CD4-positive, alpha-beta T cell treated with Interleukin-12 subunit alpha and Interleukin-12 subunit beta, for 1 hour (primary cell): ENCODE measurements at regions not wholly inside any gene's neighbourhood (a gene's known extent, or its start where the extent isn't known, plus 50 kb on each side); places are given as distances from the start of the nearest gene placed in this dataset.

Experiments
- DNase-seq: peaks from one replicate; pipeline ENCODE4 v3.0.0-alpha.2; 2020

GRCh38 chr15:77749236-77749997, 116.7 kb upstream of the LINGO1 start:
- DNase-seq: no peak

GRCh38 chr15:77748078-77749064, 115.7 kb upstream of the LINGO1 start:
- no peak for DNase-seq

- DNase-seq: no peak
These were observed 114.7 kb upstream of the LINGO1 start for GRCh38 chr15:77747175-77748077.

GRCh38 chr15:77746254-77747174, 113.8 kb upstream of the LINGO1 start:
- no peak for DNase-seq

GRCh38 chr15:77744398-77744797, 111.7 kb upstream of the LINGO1 start:
- no peak for DNase-seq

- no peak for DNase-seq
These were observed 109.9 kb upstream of the LINGO1 start for GRCh38 chr15:77742570-77742969.

- DNase-seq: no peak
These were observed 109.4 kb upstream of the LINGO1 start for GRCh38 chr15:77742127-77742526.

- no peak for DNase-seq
These were observed 108.4 kb upstream of the LINGO1 start for GRCh38 chr15:77741106-77741505.

GRCh38 chr15:77739591-77740378, 107.1 kb upstream of the LINGO1 start:
- no peak for DNase-seq

- DNase-seq: no peak
These were observed 106.0 kb upstream of the LINGO1 start for GRCh38 chr15:77738441-77739302.

GRCh38 chr15:77738038-77738370, 105.3 kb upstream of the LINGO1 start:
- no peak for DNase-seq

GRCh38 chr15:77737238-77738037, 104.7 kb upstream of the LINGO1 start:
- no peak for DNase-seq

GRCh38 chr15:77734306-77734705, 101.6 kb upstream of the LINGO1 start:
- no peak for DNase-seq

GRCh38 chr15:77733579-77734300, 101.0 kb upstream of the LINGO1 start:
- DNase-seq: no peak

- DNase-seq: no peak
These were observed 100.0 kb upstream of the LINGO1 start for GRCh38 chr15:77732514-77733335.

GRCh38 chr15:77731945-77732344, 99.2 kb upstream of the LINGO1 start:
- no peak for DNase-seq

GRCh38 chr15:77731067-77731466, 98.4 kb upstream of the LINGO1 start:
- no peak for DNase-seq
